ENCODE measurements at regions not wholly inside any gene's neighbourhood (a gene's known extent, or its start where the extent isn't known, plus 50 kb on each side); places are given as distances from the start of the nearest gene placed in this dataset.

GRCh38 chr5:171589461-171589860, 170.0 kb downstream of the FGF18 start:
- TF ChIP-seq YY1 (IDR thresholded peaks at IDR 0.05; ENCODE audit: low read depth, low read length), result no peak
- TF ChIP-seq CTCF (IDR thresholded peaks at IDR 0.05; ENCODE audit: control extremely low read depth in 1 of 3, insufficient read depth in 1 of 3, low read depth in 1 of 3, low read length in 3 of 3), result no peak
- TF ChIP-seq ATF2 (IDR thresholded peaks at IDR 0.05; ENCODE audit: low read length), result no peak
- TF ChIP-seq EZH2 (IDR thresholded peaks at IDR 0.05; ENCODE audit: low read depth, low read length, severe bottlenecking), result no peak
- TF ChIP-seq POLR2A (IDR thresholded peaks at IDR 0.05; ENCODE audit: control extremely low read depth in 1 of 2, low read depth in 2 of 2, low read length in 2 of 2), result no peak

Data from H1 (cell line).